Osteoblast (primary cell): ENCODE measurements at regions not wholly inside any gene's neighbourhood (a gene's known extent, or its start where the extent isn't known, plus 50 kb on each side); places are given as distances from the start of the nearest gene placed in this dataset.

Source experiments
- DNase-seq: peaks from one replicate; pipeline ENCODE4 v3.0.0; 2011; ENCODE audit warnings: low spot score, mixed read lengths; ENCODE audit not compliant: insufficient read length; ENCODE audit errors: missing footprints
- H2AFZ ChIP-seq: 2 replicates; pipeline ENCODE4 v1.6.0; 2011; ENCODE audit warnings: mild to moderate bottlenecking, low read length
- H3K27ac ChIP-seq: 2 replicates; pipeline ENCODE4 v1.5.1; 2011; ENCODE audit warnings: mild to moderate bottlenecking, low read depth, low read length, moderate library complexity
- H3K27me3 ChIP-seq: 2 replicates; pipeline ENCODE4 v1.6.0; 2012; ENCODE audit warnings: mild to moderate bottlenecking, control low read depth, inconsistent platforms, low read length, moderate library complexity; ENCODE audit not compliant: insufficient read depth
- H3K36me3 ChIP-seq: 2 replicates; pipeline ENCODE4 v1.5.1; 2011; ENCODE audit warnings: mild to moderate bottlenecking, low read length, control low read depth, moderate library complexity; ENCODE audit not compliant: insufficient read depth
- H3K4me1 ChIP-seq: 2 replicates; pipeline ENCODE4 v1.5.1; 2011; ENCODE audit warnings: mild to moderate bottlenecking, low read length, control low read depth, moderate library complexity; ENCODE audit not compliant: insufficient read depth
- H3K4me2 ChIP-seq: 2 replicates; pipeline ENCODE4 v1.6.0; 2011; ENCODE audit warnings: mild to moderate bottlenecking, low read length; ENCODE audit not compliant: insufficient read depth
- H3K4me3 ChIP-seq: fragments of 200-600 bp; sonication (generic); 3 replicates; pipeline ENCODE4 v1.5.1; 2012; ENCODE audit warnings: mild to moderate bottlenecking, low read length, inconsistent platforms; ENCODE audit not compliant: insufficient read depth
- H3K79me2 ChIP-seq: 2 replicates; pipeline ENCODE4 v1.6.0; 2012; ENCODE audit warnings: mild to moderate bottlenecking, low read length, control low read depth, inconsistent platforms; ENCODE audit not compliant: insufficient read depth
- H3K9me3 ChIP-seq: 2 replicates; pipeline ENCODE4 v1.5.1; 2011; ENCODE audit warnings: low read depth, low read length, control low read depth
- H4K20me1 ChIP-seq: 2 replicates; pipeline ENCODE4 v1.6.0; 2012; ENCODE audit warnings: mild to moderate bottlenecking, low read length, control low read depth; ENCODE audit not compliant: insufficient read depth
- CTCF ChIP-seq: IDR thresholded peaks from 2 replicates; pipeline ENCODE4 v1.5.1; 2011; ENCODE audit warnings: mild to moderate bottlenecking, low read depth, low read length, moderate library complexity; ENCODE audit errors: extremely low read depth

- Histone ChIP-seq H3K4me3 (no peak overlapping the region), H3K27me3 (no peaks in the 10 kb centered on the region), H3K4me2 (no peak overlapping the region), H3K79me2 (no peaks in the 10 kb centered on the region), H3K9me3 (no peaks in the 10 kb centered on the region), H3K36me3 (no peaks in the 10 kb centered on the region), H2AFZ (no peak overlapping the region), H3K27ac (no peak overlapping the region), H3K4me1 (peaks cover 28% of the 10 kb centered on the region), H4K20me1 (no peaks in the 10 kb centered on the region)
- TF ChIP-seq CTCF: no peak
- DNase-seq: no peak
Observed at GRCh38 chr3:15933439-15934139, 135.8 kb upstream of the ANKRD28 start.

DNA sequence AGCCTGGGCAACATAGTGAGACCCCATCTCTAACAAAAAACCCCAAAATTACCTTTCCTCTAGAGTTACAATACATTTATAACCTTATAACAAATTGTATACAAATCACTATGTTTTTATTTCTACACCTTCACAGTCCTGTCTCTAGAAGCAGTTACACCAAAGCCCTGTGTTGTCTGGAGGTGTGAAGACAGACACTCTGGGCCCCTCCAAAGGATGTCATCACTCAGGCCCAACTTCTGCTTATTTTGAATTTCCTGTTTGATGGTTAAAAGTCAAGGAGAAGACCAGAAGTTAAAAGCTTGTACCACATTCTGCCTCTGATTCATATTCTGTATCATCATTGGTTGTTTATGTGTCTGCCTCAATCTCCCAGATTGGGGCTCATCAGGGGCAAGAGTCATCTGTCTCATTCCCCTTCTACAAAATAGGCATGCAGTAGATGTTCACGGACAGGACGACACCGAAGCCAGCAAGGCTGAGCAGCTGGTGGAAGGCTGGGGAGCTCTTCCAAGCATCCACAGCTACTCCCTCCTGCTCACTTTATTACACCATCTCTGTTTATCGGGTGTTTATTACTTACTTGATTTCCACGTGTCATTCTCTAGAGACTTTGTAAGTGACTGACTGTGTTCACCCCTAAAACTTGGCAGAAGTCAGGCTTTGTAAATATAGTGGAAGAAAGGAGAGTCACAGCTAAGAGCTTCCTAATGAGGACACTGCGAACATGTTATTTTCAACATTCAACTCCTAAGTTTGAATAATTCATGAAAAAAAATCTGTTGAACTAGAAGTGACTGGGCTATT is 136.8 kb upstream of the ANKRD28 start:
- Histone ChIP-seq H3K9me3 (no peaks in the 10 kb centered on the region), H2AFZ (peak overlapping the region; percentile 24), H3K79me2 (no peaks in the 10 kb centered on the region), H3K27me3 (no peaks in the 10 kb centered on the region), H3K4me3 (no peak overlapping the region), H4K20me1 (no peaks in the 10 kb centered on the region), H3K36me3 (no peaks in the 10 kb centered on the region), H3K27ac (no peak overlapping the region), H3K4me2 (no peak overlapping the region), H3K4me1 (peaks cover 28% of the 10 kb centered on the region)
- no peak for DNase-seq
- TF ChIP-seq CTCF: no peak

GRCh38 chr3:15936312-15936711 is 138.5 kb upstream of the ANKRD28 start:
- H3K27ac ChIP-seq: peak overlapping the region; percentile 46
- H3K4me3 ChIP-seq: peak overlapping the region; percentile 37
- H3K4me2 ChIP-seq: peak overlapping the region; percentile 50

More at GRCh38 chr3:15936312-15936711, 138.5 kb upstream of the ANKRD28 start:
- Histone ChIP-seq H3K27me3 (no peaks in the 10 kb centered on the region), H3K9me3 (no peaks in the 10 kb centered on the region), H3K36me3 (no peaks in the 10 kb centered on the region), H3K79me2 (no peaks in the 10 kb centered on the region), H3K4me1 (peaks cover 28% of the 10 kb centered on the region), H2AFZ (peak overlapping the region; percentile 64), H4K20me1 (no peaks in the 10 kb centered on the region)
- DNase-seq: no peak
- no peak for TF ChIP-seq CTCF
